ENCODE measurements at regions not wholly inside any gene's neighbourhood (a gene's known extent, or its start where the extent isn't known, plus 50 kb on each side); places are given as distances from the start of the nearest gene placed in this dataset.

DNA sequence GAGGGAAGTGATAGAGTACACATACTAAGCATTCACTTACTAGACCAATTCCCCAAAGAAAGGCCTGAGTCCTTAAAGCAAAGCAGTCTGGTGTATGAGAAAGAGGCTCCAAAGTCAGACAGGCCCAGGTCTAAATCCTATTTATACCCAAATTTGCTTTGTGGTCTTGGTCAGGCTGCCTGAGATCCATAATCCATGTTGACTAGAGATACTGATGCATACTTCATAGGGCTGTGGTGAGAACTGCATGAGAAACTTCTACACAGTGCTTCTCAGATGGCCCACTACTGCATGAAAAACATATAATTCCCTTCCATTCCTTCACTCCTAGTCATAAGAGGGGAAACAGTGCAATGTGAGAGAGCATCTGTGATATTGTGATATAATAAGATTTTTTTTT lies 81.6 kb upstream of the SP4 start:
- TF ChIP-seq, protein P1, sequence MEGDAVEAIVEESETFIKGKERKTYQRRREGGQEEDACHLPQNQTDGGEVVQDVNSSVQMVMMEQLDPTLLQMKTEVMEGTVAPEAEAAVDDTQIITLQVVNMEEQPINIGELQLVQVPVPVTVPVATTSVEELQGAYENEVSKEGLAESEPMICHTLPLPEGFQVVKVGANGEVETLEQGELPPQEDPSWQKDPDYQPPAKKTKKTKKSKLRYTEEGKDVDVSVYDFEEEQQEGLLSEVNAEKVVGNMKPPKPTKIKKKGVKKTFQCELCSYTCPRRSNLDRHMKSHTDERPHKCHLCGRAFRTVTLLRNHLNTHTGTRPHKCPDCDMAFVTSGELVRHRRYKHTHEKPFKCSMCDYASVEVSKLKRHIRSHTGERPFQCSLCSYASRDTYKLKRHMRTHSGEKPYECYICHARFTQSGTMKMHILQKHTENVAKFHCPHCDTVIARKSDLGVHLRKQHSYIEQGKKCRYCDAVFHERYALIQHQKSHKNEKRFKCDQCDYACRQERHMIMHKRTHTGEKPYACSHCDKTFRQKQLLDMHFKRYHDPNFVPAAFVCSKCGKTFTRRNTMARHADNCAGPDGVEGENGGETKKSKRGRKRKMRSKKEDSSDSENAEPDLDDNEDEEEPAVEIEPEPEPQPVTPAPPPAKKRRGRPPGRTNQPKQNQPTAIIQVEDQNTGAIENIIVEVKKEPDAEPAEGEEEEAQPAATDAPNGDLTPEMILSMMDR (IDR thresholded peaks at IDR 0.05) = no peak
- TF ChIP-seq POLR2A (IDR thresholded peaks at IDR 0.05) = no peak
